ENCODE measurements at regions not wholly inside any gene's neighbourhood (a gene's known extent, or its start where the extent isn't known, plus 50 kb on each side); places are given as distances from the start of the nearest gene placed in this dataset.

GRCh38 chr10:47243791-47244190 lies 56.2 kb upstream of the GDF10 start:
- CTCF ChIA-PET = no interaction called here
- H3K4me1 ChIP-seq (ENCODE audit: control insufficient read depth, insufficient read depth, low read length) = no peaks in the 10 kb centered on the region
- H3K4me3 ChIP-seq (ENCODE audit: low read depth, low read length) = no peak overlapping the region
- H3K9me3 ChIP-seq (ENCODE audit: control insufficient read depth, insufficient read depth, low read depth, low read length) = no peaks in the 10 kb centered on the region
- TF ChIP-seq KLF8 (tag by site-specific recombination; IDR thresholded peaks at IDR 0.05) = no peak
- TF ChIP-seq ZIC2 (tag by site-specific recombination; IDR thresholded peaks at IDR 0.05) = peak; percentile 87
- no peak overlapping the region for H3K27ac ChIP-seq (ENCODE audit: extremely low read depth, low read depth, low read length)
- no peaks in the 10 kb centered on the region for H3K36me3 ChIP-seq (ENCODE audit: control insufficient read depth in 2 of 2, insufficient read depth in 1 of 2, low read length in 2 of 2)
- POLR2A ChIA-PET = no interaction called here

DNA sequence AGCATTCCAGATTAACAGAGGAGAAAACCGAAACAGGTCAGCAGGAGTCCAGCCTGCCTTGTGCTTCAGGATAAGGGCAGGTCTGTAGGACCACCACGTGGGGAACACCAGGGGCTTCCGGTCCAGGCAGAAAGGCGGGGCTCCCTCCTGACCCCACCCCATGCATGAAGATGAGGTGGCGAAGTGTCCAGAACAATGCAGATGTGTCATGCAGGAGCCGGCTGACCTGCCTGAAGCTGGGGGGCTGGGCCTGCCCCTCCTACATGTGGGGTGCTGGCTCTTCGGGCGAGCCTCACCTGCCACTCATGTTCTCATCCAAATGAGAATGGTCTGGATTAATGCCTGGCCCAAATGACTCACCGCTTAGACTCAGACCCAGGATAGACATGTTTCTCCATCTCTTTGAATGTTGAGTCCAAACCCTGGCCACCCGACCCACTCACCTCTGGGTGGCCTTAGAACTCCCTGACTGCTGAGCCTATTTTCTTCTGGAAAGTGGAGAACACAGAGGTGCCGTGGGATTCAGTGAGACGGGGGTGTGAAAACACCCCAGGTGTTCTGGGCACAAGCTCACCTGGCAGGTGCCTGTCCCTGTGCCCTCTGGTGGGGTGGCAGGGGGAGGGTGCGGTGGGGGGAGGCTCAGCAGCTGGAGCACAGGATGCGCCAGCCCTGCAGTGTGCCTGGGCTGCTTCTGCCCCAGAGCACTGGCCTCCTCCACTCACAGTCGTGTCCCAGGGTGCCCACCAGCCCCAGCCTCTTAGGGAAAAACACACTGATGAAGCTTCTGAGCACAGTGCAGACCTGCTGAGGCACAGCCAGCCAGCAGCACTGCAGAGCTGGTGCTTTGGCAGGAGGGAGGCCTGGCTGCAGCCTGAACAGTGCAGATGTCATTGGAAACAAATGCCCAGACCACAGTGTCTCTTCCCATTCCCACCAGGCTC lies 55.2 kb upstream of the GDF10 start:
- TF ChIP-seq ZFP3 (tag by site-specific recombination; IDR thresholded peaks at IDR 0.05; ENCODE audit: low read depth) = no peak
- no peak for TF ChIP-seq GLIS1 (tag by site-specific recombination; IDR thresholded peaks at IDR 0.05)
- peak; percentile 35; the same call in 1 of the 2 replicates for TF ChIP-seq ZIC2 (tag by site-specific recombination; IDR thresholded peaks at IDR 0.05)
- no peak for TF ChIP-seq PRDM10 (tag by site-specific recombination; IDR thresholded peaks at IDR 0.05)
- TF ChIP-seq HOXA7 (CRISPR knock-in tag; IDR thresholded peaks at IDR 0.05; ENCODE audit: borderline replicate concordance) = no peak
- no peak for TF ChIP-seq ZNF140 (tag by site-specific recombination; IDR thresholded peaks at IDR 0.05)
- Histone ChIP-seq H3K4me1 (ENCODE audit: control insufficient read depth, insufficient read depth, low read length) (no peaks in the 10 kb centered on the region), H3K9me3 (ENCODE audit: control insufficient read depth, insufficient read depth, low read depth, low read length) (no peaks in the 10 kb centered on the region), H3K27ac (ENCODE audit: extremely low read depth, low read depth, low read length) (no peak overlapping the region), H3K36me3 (ENCODE audit: control insufficient read depth in 2 of 2, insufficient read depth in 1 of 2, low read length in 2 of 2) (no peaks in the 10 kb centered on the region), H3K4me3 (ENCODE audit: low read depth, low read length) (no peak overlapping the region)
- POLR2A ChIA-PET = no interaction called here
- CTCF ChIA-PET = interaction anchor here (0.6 to 1.5 kb wide), 2 partner anchors 64 to 92 kb away, joined by 3 to 5 read pairs; no protein-coding TSS in a partner anchor

DNA sequence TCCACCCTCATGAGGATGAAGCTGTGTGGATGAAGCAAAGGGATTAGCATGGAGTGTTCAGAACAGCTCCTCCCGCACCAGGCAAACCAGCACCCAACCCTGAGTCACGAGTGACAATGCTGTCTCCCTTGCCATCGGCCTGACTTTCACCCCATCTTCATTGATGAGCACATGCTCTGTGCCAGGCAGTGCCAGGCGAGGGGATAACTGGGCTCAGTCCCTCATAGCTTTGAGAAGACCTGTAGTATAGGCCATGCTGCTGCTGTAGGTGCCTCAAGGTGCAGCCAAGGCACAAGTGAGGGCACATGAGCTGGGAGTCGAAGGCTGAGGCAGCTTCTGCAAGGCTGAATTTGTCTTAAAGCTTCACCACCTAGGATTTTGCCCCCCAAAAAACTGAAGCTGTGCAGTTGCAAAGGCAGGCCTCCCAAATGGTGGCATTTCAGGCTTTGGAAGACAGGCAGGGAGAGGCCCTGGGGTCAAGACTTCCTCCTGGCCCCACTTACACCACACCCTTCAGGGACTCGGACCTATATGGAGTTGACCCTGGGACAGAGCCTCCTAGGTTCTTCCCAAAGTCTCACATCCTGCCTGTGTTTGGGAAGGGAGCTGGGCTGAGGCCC lies 54.2 kb upstream of the GDF10 start:
- ChIA-PET POLR2A (no interaction called here), CTCF (interaction anchor here (0.5 to 1.5 kb wide), 4 partner anchors 31 to 116 kb away, joined by 3 to 5 read pairs (median 3); no protein-coding TSS in a partner anchor)
- no peak overlapping the region for H3K27ac ChIP-seq (ENCODE audit: extremely low read depth, low read depth, low read length)

More for the DNA sequence above, 54.2 kb upstream of the GDF10 start:
- no peak overlapping the region for H3K4me3 ChIP-seq (ENCODE audit: low read depth, low read length)
- H3K9me3 ChIP-seq (ENCODE audit: control insufficient read depth, insufficient read depth, low read depth, low read length) = no peaks in the 10 kb centered on the region
- no peaks in the 10 kb centered on the region for H3K36me3 ChIP-seq (ENCODE audit: control insufficient read depth in 2 of 2, insufficient read depth in 1 of 2, low read length in 2 of 2)
- H3K4me1 ChIP-seq (ENCODE audit: control insufficient read depth, insufficient read depth, low read length) = no peaks in the 10 kb centered on the region
- TF ChIP-seq ZNF510 (tag by site-specific recombination; IDR thresholded peaks at IDR 0.05; ENCODE audit: insufficient replicate concordance) (no peak), ZNF561 (tag by site-specific recombination; IDR thresholded peaks at IDR 0.05; ENCODE audit: borderline replicate concordance) (no peak), ZNF624 (tag by site-specific recombination; IDR thresholded peaks at IDR 0.05) (no peak), ZNF501 (tag by site-specific recombination; IDR thresholded peaks at IDR 0.05) (no peak), ZNF394 (tag by site-specific recombination; IDR thresholded peaks at IDR 0.05; ENCODE audit: borderline replicate concordance) (no peak), ZBTB48 (tag by site-specific recombination; IDR thresholded peaks at IDR 0.05) (no peak), KLF1 (tag by site-specific recombination; IDR thresholded peaks at IDR 0.05) (no peak), HOXD13 (CRISPR knock-in tag; IDR thresholded peaks at IDR 0.05; ENCODE audit: borderline replicate concordance) (no peak), ZNF521 (tag by site-specific recombination; IDR thresholded peaks at IDR 0.05) (no peak), ZNF184 (tag by site-specific recombination; IDR thresholded peaks at IDR 0.05) (no peak), KLF17 (tag by site-specific recombination; IDR thresholded peaks at IDR 0.05) (no peak)
- TF ChIP-seq, protein P1, sequence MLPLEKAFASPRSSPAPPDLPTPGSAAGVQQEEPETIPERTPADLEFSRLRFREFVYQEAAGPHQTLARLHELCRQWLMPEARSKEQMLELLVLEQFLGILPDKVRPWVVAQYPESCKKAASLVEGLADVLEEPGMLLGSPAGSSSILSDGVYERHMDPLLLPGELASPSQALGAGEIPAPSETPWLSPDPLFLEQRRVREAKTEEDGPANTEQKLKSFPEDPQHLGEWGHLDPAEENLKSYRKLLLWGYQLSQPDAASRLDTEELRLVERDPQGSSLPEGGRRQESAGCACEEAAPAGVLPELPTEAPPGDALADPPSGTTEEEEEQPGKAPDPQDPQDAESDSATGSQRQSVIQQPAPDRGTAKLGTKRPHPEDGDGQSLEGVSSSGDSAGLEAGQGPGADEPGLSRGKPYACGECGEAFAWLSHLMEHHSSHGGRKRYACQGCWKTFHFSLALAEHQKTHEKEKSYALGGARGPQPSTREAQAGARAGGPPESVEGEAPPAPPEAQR (tag by site-specific recombination; IDR thresholded peaks at IDR 0.05) = no peak
- TF ChIP-seq, protein P2, sequence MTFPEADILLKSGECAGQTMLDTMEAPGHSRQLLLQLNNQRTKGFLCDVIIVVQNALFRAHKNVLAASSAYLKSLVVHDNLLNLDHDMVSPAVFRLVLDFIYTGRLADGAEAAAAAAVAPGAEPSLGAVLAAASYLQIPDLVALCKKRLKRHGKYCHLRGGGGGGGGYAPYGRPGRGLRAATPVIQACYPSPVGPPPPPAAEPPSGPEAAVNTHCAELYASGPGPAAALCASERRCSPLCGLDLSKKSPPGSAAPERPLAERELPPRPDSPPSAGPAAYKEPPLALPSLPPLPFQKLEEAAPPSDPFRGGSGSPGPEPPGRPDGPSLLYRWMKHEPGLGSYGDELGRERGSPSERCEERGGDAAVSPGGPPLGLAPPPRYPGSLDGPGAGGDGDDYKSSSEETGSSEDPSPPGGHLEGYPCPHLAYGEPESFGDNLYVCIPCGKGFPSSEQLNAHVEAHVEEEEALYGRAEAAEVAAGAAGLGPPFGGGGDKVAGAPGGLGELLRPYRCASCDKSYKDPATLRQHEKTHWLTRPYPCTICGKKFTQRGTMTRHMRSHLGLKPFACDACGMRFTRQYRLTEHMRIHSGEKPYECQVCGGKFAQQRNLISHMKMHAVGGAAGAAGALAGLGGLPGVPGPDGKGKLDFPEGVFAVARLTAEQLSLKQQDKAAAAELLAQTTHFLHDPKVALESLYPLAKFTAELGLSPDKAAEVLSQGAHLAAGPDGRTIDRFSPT (tag by site-specific recombination; IDR thresholded peaks at IDR 0.05) = no peak

Measured in HEK293 (cell line).